ENCODE measurements at regions not wholly inside any gene's neighbourhood (a gene's known extent, or its start where the extent isn't known, plus 50 kb on each side); places are given as distances from the start of the nearest gene placed in this dataset.

- TF ChIP-seq, protein P1, sequence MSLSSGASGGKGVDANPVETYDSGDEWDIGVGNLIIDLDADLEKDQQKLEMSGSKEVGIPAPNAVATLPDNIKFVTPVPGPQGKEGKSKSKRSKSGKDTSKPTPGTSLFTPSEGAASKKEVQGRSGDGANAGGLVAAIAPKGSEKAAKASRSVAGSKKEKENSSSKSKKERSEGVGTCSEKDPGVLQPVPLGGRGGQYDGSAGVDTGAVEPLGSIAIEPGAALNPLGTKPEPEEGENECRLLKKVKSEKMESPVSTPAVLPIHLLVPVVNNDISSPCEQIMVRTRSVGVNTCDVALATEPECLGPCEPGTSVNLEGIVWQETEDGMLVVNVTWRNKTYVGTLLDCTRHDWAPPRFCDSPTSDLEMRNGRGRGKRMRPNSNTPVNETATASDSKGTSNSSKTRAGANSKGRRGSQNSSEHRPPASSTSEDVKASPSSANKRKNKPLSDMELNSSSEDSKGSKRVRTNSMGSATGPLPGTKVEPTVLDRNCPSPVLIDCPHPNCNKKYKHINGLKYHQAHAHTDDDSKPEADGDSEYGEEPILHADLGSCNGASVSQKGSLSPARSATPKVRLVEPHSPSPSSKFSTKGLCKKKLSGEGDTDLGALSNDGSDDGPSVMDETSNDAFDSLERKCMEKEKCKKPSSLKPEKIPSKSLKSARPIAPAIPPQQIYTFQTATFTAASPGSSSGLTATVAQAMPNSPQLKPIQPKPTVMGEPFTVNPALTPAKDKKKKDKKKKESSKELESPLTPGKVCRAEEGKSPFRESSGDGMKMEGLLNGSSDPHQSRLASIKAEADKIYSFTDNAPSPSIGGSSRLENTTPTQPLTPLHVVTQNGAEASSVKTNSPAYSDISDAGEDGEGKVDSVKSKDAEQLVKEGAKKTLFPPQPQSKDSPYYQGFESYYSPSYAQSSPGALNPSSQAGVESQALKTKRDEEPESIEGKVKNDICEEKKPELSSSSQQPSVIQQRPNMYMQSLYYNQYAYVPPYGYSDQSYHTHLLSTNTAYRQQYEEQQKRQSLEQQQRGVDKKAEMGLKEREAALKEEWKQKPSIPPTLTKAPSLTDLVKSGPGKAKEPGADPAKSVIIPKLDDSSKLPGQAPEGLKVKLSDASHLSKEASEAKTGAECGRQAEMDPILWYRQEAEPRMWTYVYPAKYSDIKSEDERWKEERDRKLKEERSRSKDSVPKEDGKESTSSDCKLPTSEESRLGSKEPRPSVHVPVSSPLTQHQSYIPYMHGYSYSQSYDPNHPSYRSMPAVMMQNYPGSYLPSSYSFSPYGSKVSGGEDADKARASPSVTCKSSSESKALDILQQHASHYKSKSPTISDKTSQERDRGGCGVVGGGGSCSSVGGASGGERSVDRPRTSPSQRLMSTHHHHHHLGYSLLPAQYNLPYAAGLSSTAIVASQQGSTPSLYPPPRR (CRISPR knock-in tag; IDR thresholded peaks at IDR 0.05; ENCODE audit: borderline replicate concordance), result no peak
- TF ChIP-seq ZNF184 (CRISPR knock-in tag; IDR thresholded peaks at IDR 0.05), result no peak
- peak in 1 of 2 experiments; percentile 35; a peak in 1 of 4 replicates for TF ChIP-seq FOXK2 (conservative IDR thresholded peaks at IDR 0.05 in 1 of 2, IDR thresholded peaks at IDR 0.05 in 1 of 2; ENCODE audit: low read depth in 2 of 2)
- TF ChIP-seq RNF2 (IDR thresholded peaks at IDR 0.05), result peak; percentile 30; the same call in 1 of the 2 replicates
- TF ChIP-seq NFE2 (IDR thresholded peaks at IDR 0.05; ENCODE audit: low read depth), result peak; percentile 98
- no peak for TF ChIP-seq DNMT1 (IDR thresholded peaks at IDR 0.05)
- peak; percentile 96 for TF ChIP-seq MAFF (IDR thresholded peaks at IDR 0.05; ENCODE audit: low read length)
- TF ChIP-seq CBX3 (IDR thresholded peaks at IDR 0.05; ENCODE audit: borderline replicate concordance in 1 of 2, low read length in 2 of 2), result peak in 1 of 2 experiments; percentile 76; a peak in 1 of 3 replicates
- TF ChIP-seq NR4A1 (CRISPR knock-in tag; IDR thresholded peaks at IDR 0.05), result no peak
- TF ChIP-seq NR4A1 (tag; IDR thresholded peaks at IDR 0.05), result no peak
- peak; percentile 69 for TF ChIP-seq MTA2 (IDR thresholded peaks at IDR 0.05; ENCODE audit: low read depth)
- peak in 1 of 2 experiments; percentile 15 for TF ChIP-seq NCOA2 (IDR thresholded peaks at IDR 0.05; ENCODE audit: partially characterized antibody in 2 of 2)
- TF ChIP-seq ZNF583 (CRISPR knock-in tag; IDR thresholded peaks at IDR 0.05), result no peak
- peak; percentile 46; the same call in 1 of the 2 replicates for TF ChIP-seq FOXM1 (IDR thresholded peaks at IDR 0.05; ENCODE audit: low read depth)
- no peak for TF ChIP-seq FOXM1 (CRISPR knock-in tag; IDR thresholded peaks at IDR 0.05; ENCODE audit: low read depth)
- TF ChIP-seq NR2C1 (IDR thresholded peaks at IDR 0.05), result peak; percentile 28; the same call in 1 of the 2 replicates
- no peak for TF ChIP-seq NR2C1 (tag; IDR thresholded peaks at IDR 0.05)
- peak; percentile 25; the same call in 1 of the 2 replicates for TF ChIP-seq ADNP (tag; IDR thresholded peaks at IDR 0.05)
- TF ChIP-seq ZNF347 (CRISPR knock-in tag; IDR thresholded peaks at IDR 0.05; ENCODE audit: low read depth), result no peak
- TF ChIP-seq, protein P2, sequence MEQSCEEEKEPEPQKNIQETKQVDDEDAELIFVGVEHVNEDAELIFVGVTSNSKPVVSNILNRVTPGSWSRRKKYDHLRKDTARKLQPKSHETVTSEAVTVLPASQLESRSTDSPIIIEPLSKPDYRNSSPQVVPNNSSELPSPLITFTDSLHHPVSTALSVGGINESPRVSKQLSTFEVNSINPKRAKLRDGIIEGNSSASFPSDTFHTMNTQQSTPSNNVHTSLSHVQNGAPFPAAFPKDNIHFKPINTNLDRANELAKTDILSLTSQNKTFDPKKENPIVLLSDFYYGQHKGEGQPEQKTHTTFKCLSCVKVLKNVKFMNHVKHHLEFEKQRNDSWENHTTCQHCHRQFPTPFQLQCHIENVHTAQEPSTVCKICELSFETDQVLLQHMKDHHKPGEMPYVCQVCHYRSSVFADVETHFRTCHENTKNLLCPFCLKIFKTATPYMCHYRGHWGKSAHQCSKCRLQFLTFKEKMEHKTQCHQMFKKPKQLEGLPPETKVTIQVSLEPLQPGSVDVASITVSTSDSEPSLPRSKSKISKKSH (CRISPR knock-in tag; IDR thresholded peaks at IDR 0.05), result no peak
- TF ChIP-seq ZNF699 (CRISPR knock-in tag; IDR thresholded peaks at IDR 0.05; ENCODE audit: insufficient replicate concordance), result no peak
- TF ChIP-seq CHD2 (IDR thresholded peaks at IDR 0.05; ENCODE audit: low read depth, low read length), result no peak
- TF ChIP-seq ARID1B (IDR thresholded peaks at IDR 0.05), result peak; percentile 93
- TF ChIP-seq SRSF1 (IDR thresholded peaks at IDR 0.05; ENCODE audit: low read depth, low read length), result no peak
- TF ChIP-seq JUN (IDR thresholded peaks at IDR 0.05; ENCODE audit: borderline replicate concordance, low read depth, low read length), result no peak
- no peak for TF ChIP-seq JUN (CRISPR knock-in tag; IDR thresholded peaks at IDR 0.05; ENCODE audit: borderline replicate concordance)
- 0 out of 2 replicates have a peak, but pooled peaks have one; percentile 32 for TF ChIP-seq ZNF766 (CRISPR knock-in tag; conservative IDR thresholded peaks at IDR 0.05)
- TF ChIP-seq POLR2AphosphoS2 (IDR thresholded peaks at IDR 0.05; ENCODE audit: low read length), result no peak
Observed at GRCh38 chr7:11281953-11282352, 308.3 kb downstream of the PHF14 start (continued).
